GM19397 (cell line): ENCODE measurements at regions not wholly inside any gene's neighbourhood (a gene's known extent, or its start where the extent isn't known, plus 50 kb on each side); places are given as distances from the start of the nearest gene placed in this dataset.

Experiments
- ATAC-seq: cut with Tn5 transposase; IDR thresholded peaks from one replicate; pipeline ENCODE4 v1.9.1; 2021; ENCODE audit warnings: mild to moderate bottlenecking, moderate library complexity; ENCODE audit not compliant: unreplicated experiment

GRCh38 chr17:79214459-79214858 is 139.8 kb downstream of the ENGASE start:
- no peak for ATAC-seq

- ATAC-seq = no peak
These were observed 138.7 kb downstream of the ENGASE start for GRCh38 chr17:79213305-79213704.

- no peak for ATAC-seq
These were observed 137.8 kb downstream of the ENGASE start for GRCh38 chr17:79212149-79213087.

GRCh38 chr17:79211061-79211770 is 136.6 kb downstream of the ENGASE start:
- ATAC-seq = no peak

GRCh38 chr17:79210638-79211037 is 136.0 kb downstream of the ENGASE start:
- ATAC-seq = no peak

- no peak for ATAC-seq
These were observed 133.3 kb downstream of the ENGASE start for GRCh38 chr17:79207960-79208359.

GRCh38 chr17:79205688-79206205 is 131.1 kb downstream of the ENGASE start:
- no peak for ATAC-seq

- ATAC-seq = no peak
These were observed 129.6 kb downstream of the ENGASE start for GRCh38 chr17:79204261-79204660.

GRCh38 chr17:79203657-79204056 is 129.0 kb downstream of the ENGASE start:
- ATAC-seq = no peak

- no peak for ATAC-seq
These were observed 128.4 kb downstream of the ENGASE start for GRCh38 chr17:79203016-79203415.

- no peak for ATAC-seq
These were observed 127.9 kb downstream of the ENGASE start for GRCh38 chr17:79202480-79202879.

- no peak for ATAC-seq
These were observed 127.1 kb downstream of the ENGASE start for GRCh38 chr17:79201536-79202227.

- ATAC-seq = no peak
These were observed 126.5 kb downstream of the ENGASE start for GRCh38 chr17:79201119-79201518.

- ATAC-seq = no peak
These were observed 122.3 kb downstream of the ENGASE start for GRCh38 chr17:79196913-79197312.

GRCh38 chr17:79192503-79193351 is 118.1 kb downstream of the ENGASE start:
- no peak for ATAC-seq

GRCh38 chr17:79191270-79191934 is 116.8 kb downstream of the ENGASE start:
- no peak for ATAC-seq

GRCh38 chr17:79189305-79189704 is 114.7 kb downstream of the ENGASE start:
- ATAC-seq = no peak

GRCh38 chr17:79188685-79189084 is 114.1 kb downstream of the ENGASE start:
- no peak for ATAC-seq

- no peak for ATAC-seq
These were observed 113.4 kb downstream of the ENGASE start for GRCh38 chr17:79188048-79188447.

- no peak for ATAC-seq
These were observed 112.6 kb downstream of the ENGASE start for GRCh38 chr17:79187186-79187585.
